Activated CD8-positive, alpha-beta memory T cell treated with anti-CD3 and anti-CD28 coated beads for 36 hours (primary cell): ENCODE measurements at regions not wholly inside any gene's neighbourhood (a gene's known extent, or its start where the extent isn't known, plus 50 kb on each side); places are given as distances from the start of the nearest gene placed in this dataset.
"Not testable (repeated sequence)": the region's sequence is repeated elsewhere in the genome, so short reads cannot be mapped to it uniquely, and the experiment has no call there.

Source experiments
- CTCF ChIA-PET: fragments of 350-600 bp; sonication (Branson Sonifier 250); formaldehyde crosslinking; loops from one replicate; lab custom pipeline; 2021; ENCODE audit warnings: antibody characterized with exemption; lab: Charles Lee
- POLR2A ChIA-PET: fragments of 350-600 bp; sonication (Branson Sonifier 250); formaldehyde crosslinking; loops from one replicate; lab custom pipeline; 2021; ENCODE audit warnings: antibody characterized with exemption; lab: Charles Lee

GRCh38 chr4:112836895-112837294 lies 200.0 kb downstream of the LARP7 start:
- POLR2A ChIA-PET, result no interaction called here
- CTCF ChIA-PET, result no interaction called here

- POLR2A ChIA-PET, CTCF ChIA-PET: not testable (repeated sequence)
Measured at GRCh38 chr4:112838015-112838414, 201.1 kb downstream of the LARP7 start.

- CTCF ChIA-PET, result no interaction called here
- POLR2A ChIA-PET, result no interaction called here
Measured at GRCh38 chr4:112840061-112840460, 203.1 kb downstream of the LARP7 start.

- CTCF ChIA-PET, result no interaction called here
- POLR2A ChIA-PET, result no interaction called here
Measured at GRCh38 chr4:112840619-112841018, 203.7 kb downstream of the LARP7 start.

GRCh38 chr4:112842513-112842912 lies 205.6 kb downstream of the LARP7 start:
- ChIA-PET CTCF (no interaction called here), POLR2A (no interaction called here)

GRCh38 chr4:112845386-112845785 lies 204.1 kb upstream of the ANK2 start:
- CTCF ChIA-PET, result no interaction called here
- POLR2A ChIA-PET, result no interaction called here

GRCh38 chr4:112847045-112847444 lies 202.4 kb upstream of the ANK2 start:
- ChIA-PET POLR2A (no interaction called here), CTCF (no interaction called here)

- CTCF ChIA-PET, result no interaction called here
- POLR2A ChIA-PET, result no interaction called here
Measured at GRCh38 chr4:112847781-112848180, 201.7 kb upstream of the ANK2 start.

GRCh38 chr4:112848911-112849310 lies 200.5 kb upstream of the ANK2 start:
- POLR2A ChIA-PET, result no interaction called here
- CTCF ChIA-PET, result no interaction called here

- ChIA-PET POLR2A (no interaction called here), CTCF (no interaction called here)
Measured at GRCh38 chr4:112852601-112853000, 196.9 kb upstream of the ANK2 start.

GRCh38 chr4:112853662-112854256 lies 195.7 kb upstream of the ANK2 start:
- ChIA-PET CTCF (no interaction called here), POLR2A (no interaction called here)

GRCh38 chr4:112854420-112854819 lies 195.0 kb upstream of the ANK2 start:
- ChIA-PET POLR2A (no interaction called here), CTCF (no interaction called here)

- ChIA-PET CTCF (interaction anchor here (0.7 kb wide), 1 partner anchor 446 kb away, joined by 3 read pairs; no protein-coding TSS in a partner anchor), POLR2A (no interaction called here)
Measured at GRCh38 chr4:112855058-112855457, 194.4 kb upstream of the ANK2 start.

GRCh38 chr4:112857461-112857860 lies 192.0 kb upstream of the ANK2 start:
- ChIA-PET POLR2A (no interaction called here), CTCF (no interaction called here)

- POLR2A ChIA-PET, result no interaction called here
Measured at GRCh38 chr4:112858751-112859150, 190.7 kb upstream of the ANK2 start.

GRCh38 chr4:112859456-112860184 lies 189.8 kb upstream of the ANK2 start:
- ChIA-PET CTCF (no interaction called here), POLR2A (no interaction called here)

More at GRCh38 chr4:112858751-112859150, 190.7 kb upstream of the ANK2 start:
- CTCF ChIA-PET, result no interaction called here

- CTCF ChIA-PET, result no interaction called here
Measured at GRCh38 chr4:112860830-112861690, 188.4 kb upstream of the ANK2 start.

GRCh38 chr4:112861691-112862674 lies 187.5 kb upstream of the ANK2 start:
- ChIA-PET CTCF (no interaction called here), POLR2A (no interaction called here)

More at GRCh38 chr4:112860830-112861690, 188.4 kb upstream of the ANK2 start:
- POLR2A ChIA-PET, result no interaction called here

GRCh38 chr4:112865443-112865842 lies 184.0 kb upstream of the ANK2 start:
- ChIA-PET CTCF (no interaction called here), POLR2A (no interaction called here)
